ENCODE measurements at regions not wholly inside any gene's neighbourhood (a gene's known extent, or its start where the extent isn't known, plus 50 kb on each side); places are given as distances from the start of the nearest gene placed in this dataset.

GRCh38 chr10:90462749-90463470 lies 394.9 kb downstream of the HTR7 start:
- Histone ChIP-seq H3K27ac (replicated peaks in 1 of 4) (no peak overlapping the region), H3K4me1 (no peaks in the 10 kb centered on the region), H3K9me3 (no peaks in the 10 kb centered on the region), H3K4me3 (no peak overlapping the region), H3K27me3 (no peaks in the 10 kb centered on the region), H3K36me3 (no peaks in the 10 kb centered on the region)
- DNase-seq (ENCODE audit: extremely low spot score): no peak
- intact Hi-C loops (cut with DNase I): no loop called here
- TF ChIP-seq CTCF (IDR thresholded peaks at IDR 0.05): no peak
- no peak for TF ChIP-seq EP300 (IDR thresholded peaks at IDR 0.05)
- TF ChIP-seq POLR2A (IDR thresholded peaks at IDR 0.05; ENCODE audit: low read depth): no peak
- TF ChIP-seq POLR2AphosphoS5 (IDR thresholded peaks at IDR 0.05): no peak
- 94% methylated on average over 2 of the region's 2 CpGs for WGBS

GRCh38 chr10:90464329-90464728 lies 393.5 kb downstream of the HTR7 start:
- no peak overlapping the region for H3K4me3 ChIP-seq
- no peaks in the 10 kb centered on the region for H3K4me1 ChIP-seq
- H3K36me3 ChIP-seq: no peaks in the 10 kb centered on the region
- TF ChIP-seq POLR2AphosphoS5 (IDR thresholded peaks at IDR 0.05): no peak
- no peaks in the 10 kb centered on the region for H3K9me3 ChIP-seq
- no peak for DNase-seq (ENCODE audit: extremely low spot score)
- no peak overlapping the region for H3K27ac ChIP-seq (replicated peaks in 1 of 4)
- no peaks in the 10 kb centered on the region for H3K27me3 ChIP-seq
- intact Hi-C loops (cut with DNase I): no loop called here
- 66% methylated on average over 1 of the region's 1 CpG for WGBS

- Histone ChIP-seq H3K4me3 (no peak overlapping the region), H3K36me3 (no peaks in the 10 kb centered on the region), H3K27ac (replicated peaks in 1 of 4) (no peak overlapping the region), H3K27me3 (no peaks in the 10 kb centered on the region), H3K4me1 (no peaks in the 10 kb centered on the region), H3K9me3 (peaks cover 0 to 8% (median 0%) of the 10 kb centered on the region in 4 donors)
- intact Hi-C loops (cut with DNase I): no loop called here
- no peak for TF ChIP-seq POLR2AphosphoS5 (IDR thresholded peaks at IDR 0.05)
- no peak for TF ChIP-seq POLR2A (IDR thresholded peaks at IDR 0.05; ENCODE audit: low read depth)
- no peak for TF ChIP-seq EP300 (IDR thresholded peaks at IDR 0.05)
- TF ChIP-seq CTCF (IDR thresholded peaks at IDR 0.05): no peak
- no peak for DNase-seq (ENCODE audit: extremely low spot score)
- WGBS: 80% methylated on average over 1 of the region's 1 CpG
Measured at GRCh38 chr10:90470966-90471365, 386.9 kb downstream of the HTR7 start.

- H3K27me3 ChIP-seq: no peaks in the 10 kb centered on the region
Measured at GRCh38 chr10:90480466-90480865, 377.4 kb downstream of the HTR7 start.

More at GRCh38 chr10:90480466-90480865, 377.4 kb downstream of the HTR7 start:
- Histone ChIP-seq H3K9me3 (no peaks in the 10 kb centered on the region), H3K27ac (replicated peaks in 1 of 4) (no peak overlapping the region), H3K4me3 (no peak overlapping the region), H3K4me1 (no peaks in the 10 kb centered on the region), H3K36me3 (no peaks in the 10 kb centered on the region)
- intact Hi-C loops (cut with DNase I): no loop called here
- no peak for DNase-seq (ENCODE audit: extremely low spot score)
- TF ChIP-seq POLR2A (IDR thresholded peaks at IDR 0.05; ENCODE audit: low read depth) (no peak), CTCF (IDR thresholded peaks at IDR 0.05) (no peak), EP300 (IDR thresholded peaks at IDR 0.05) (no peak), POLR2AphosphoS5 (IDR thresholded peaks at IDR 0.05) (no peak)

Measured in esophagus muscularis mucosa (tissue), 4 donors.